ENCODE measurements at regions not wholly inside any gene's neighbourhood (a gene's known extent, or its start where the extent isn't known, plus 50 kb on each side); places are given as distances from the start of the nearest gene placed in this dataset.

GRCh38 chrX:115958687-115959359 lies 211.7 kb upstream of the AGTR2 start:
- TF ChIP-seq CTCF (IDR thresholded peaks at IDR 0.05) (no peak), POLR2A (IDR thresholded peaks at IDR 0.05) (no peak)
